Ovary (tissue), 3 donors: ENCODE measurements at regions not wholly inside any gene's neighbourhood (a gene's known extent, or its start where the extent isn't known, plus 50 kb on each side); places are given as distances from the start of the nearest gene placed in this dataset.
"Not testable (repeated sequence)": the region's sequence is repeated elsewhere in the genome, so short reads cannot be mapped to it uniquely, and the experiment has no call there.

Experiments
- CTCF ChIP-seq, 3 donors: fragments of 450-650 bp in 2 of 3; fragments of 200-600 bp in 1 of 3; IDR thresholded peaks; one replicate each; pipeline versions ENCODE4 v1.5.1 to v1.8.0; 2016 to 2022; ENCODE audit warnings: antibody characterized with exemption in 3 of 3, mild to moderate bottlenecking in 1 of 3
- POLR2A ChIP-seq: fragments of 450-650 bp; IDR thresholded peaks from one replicate; pipeline ENCODE4 v1.6.1; 2017; ENCODE audit warnings: antibody characterized with exemption, mild to moderate bottlenecking, moderate library complexity
- donor health status: DM: no; HTN: no; CAD: no.

GRCh38 chr7:150125831-150126230, 197.3 kb upstream of the LRRC61 start:
- not testable (repeated sequence) for TF ChIP-seq POLR2A; CTCF (IDR thresholded peaks at IDR 0.05)
